GM12878 (cell line): ENCODE measurements at regions not wholly inside any gene's neighbourhood (a gene's known extent, or its start where the extent isn't known, plus 50 kb on each side); places are given as distances from the start of the nearest gene placed in this dataset.

ENCODE experiments used
- BRCA1 ChIP-seq: IDR thresholded peaks from 2 replicates; pipeline ENCODE4 v1.6.1; 2011; ENCODE audit warnings: low read depth, low read length, improper control_type of control experiment
- CTCF ChIP-seq, 3 experiments: IDR thresholded peaks in 2 of 3; conservative IDR thresholded peaks in 1 of 3; 2 replicates each; pipeline ENCODE4 v1.5.1; 2011; ENCODE audit warnings: low read depth in 3 of 3, low read length in 3 of 3, mild to moderate bottlenecking in 3 of 3, control low read depth in 2 of 3, moderate library complexity in 2 of 3, inconsistent platforms in 1 of 3, mixed read lengths in 1 of 3; ENCODE audit not compliant: control insufficient read depth in 2 of 3, insufficient read depth in 1 of 3; ENCODE audit errors: extremely low read depth in 1 of 3
- EP300 ChIP-seq, 2 experiments: fragments of 150-350 bp in 1 of 2; IDR thresholded peaks; 2 replicates each; pipeline ENCODE4 v1.6.1; 2011 to 2012; ENCODE audit warnings: low read depth in 2 of 2, low read length in 2 of 2, borderline replicate concordance in 1 of 2, improper control_type of control experiment in 1 of 2, inconsistent platforms in 1 of 2; ENCODE audit not compliant: control insufficient read depth in 1 of 2
- EZH2 ChIP-seq: IDR thresholded peaks from 2 replicates; pipeline ENCODE4 v1.6.1; 2012; ENCODE audit warnings: low read depth, mild to moderate bottlenecking, control low read depth, inconsistent platforms, low read length, borderline replicate concordance; ENCODE audit not compliant: control insufficient read depth
- GABPA ChIP-seq: IDR thresholded peaks from 2 replicates; pipeline ENCODE4 v1.6.1; 2014; ENCODE audit warnings: antibody characterized with exemption, low read depth, mild to moderate bottlenecking, inconsistent platforms
- JUND ChIP-seq: IDR thresholded peaks from 2 replicates; pipeline ENCODE4 v1.6.1; 2012; ENCODE audit warnings: low read depth, mild to moderate bottlenecking, low read length, improper control_type of control experiment, moderate library complexity
- KAT2A ChIP-seq: conservative IDR thresholded peaks from 2 replicates; pipeline ENCODE4 v1.6.1; 2011; ENCODE audit warnings: low read depth, low read length; ENCODE audit not compliant: control insufficient read depth
- NFXL1 ChIP-seq: fragments of 450-650 bp; IDR thresholded peaks from 2 replicates; pipeline ENCODE4 v1.6.1; 2017; ENCODE audit warnings: antibody characterized with exemption, mild to moderate bottlenecking, borderline replicate concordance
- POLR2AphosphoS5 ChIP-seq: IDR thresholded peaks from 2 replicates; pipeline ENCODE4 v1.6.1; 2011; ENCODE audit warnings: mild to moderate bottlenecking, low read length, inconsistent platforms
- USF1 ChIP-seq: IDR thresholded peaks from 2 replicates; pipeline ENCODE4 v1.6.1; 2011; ENCODE audit warnings: borderline replicate concordance, low read depth, mild to moderate bottlenecking, moderate library complexity, mixed read lengths, low read length; ENCODE audit not compliant: insufficient read depth; ENCODE audit errors: extremely low read length

GRCh38 chr3:6601374-6601773, 259.5 kb upstream of the GRM7 start:
- no peak for TF ChIP-seq KAT2A
- TF ChIP-seq GABPA: no peak
- no peak for TF ChIP-seq NFXL1
- no peak for TF ChIP-seq BRCA1
- no peak for TF ChIP-seq POLR2AphosphoS5
- no peak for TF ChIP-seq EP300 (IDR thresholded peaks at IDR 0.05; ENCODE audit: borderline replicate concordance in 1 of 2, control insufficient read depth in 1 of 2, low read depth in 2 of 2, low read length in 2 of 2)
- TF ChIP-seq EZH2: no peak
- TF ChIP-seq USF1: no peak
- no peak for TF ChIP-seq CTCF (IDR thresholded peaks at IDR 0.05 in 2 of 3, conservative IDR thresholded peaks at IDR 0.05 in 1 of 3; ENCODE audit: control insufficient read depth in 2 of 3, extremely low read depth in 1 of 3, insufficient read depth in 1 of 3, low read depth in 3 of 3, low read length in 3 of 3)
- TF ChIP-seq JUND: no peak
